ENCODE measurements at regions not wholly inside any gene's neighbourhood (a gene's known extent, or its start where the extent isn't known, plus 50 kb on each side); places are given as distances from the start of the nearest gene placed in this dataset.

DNA sequence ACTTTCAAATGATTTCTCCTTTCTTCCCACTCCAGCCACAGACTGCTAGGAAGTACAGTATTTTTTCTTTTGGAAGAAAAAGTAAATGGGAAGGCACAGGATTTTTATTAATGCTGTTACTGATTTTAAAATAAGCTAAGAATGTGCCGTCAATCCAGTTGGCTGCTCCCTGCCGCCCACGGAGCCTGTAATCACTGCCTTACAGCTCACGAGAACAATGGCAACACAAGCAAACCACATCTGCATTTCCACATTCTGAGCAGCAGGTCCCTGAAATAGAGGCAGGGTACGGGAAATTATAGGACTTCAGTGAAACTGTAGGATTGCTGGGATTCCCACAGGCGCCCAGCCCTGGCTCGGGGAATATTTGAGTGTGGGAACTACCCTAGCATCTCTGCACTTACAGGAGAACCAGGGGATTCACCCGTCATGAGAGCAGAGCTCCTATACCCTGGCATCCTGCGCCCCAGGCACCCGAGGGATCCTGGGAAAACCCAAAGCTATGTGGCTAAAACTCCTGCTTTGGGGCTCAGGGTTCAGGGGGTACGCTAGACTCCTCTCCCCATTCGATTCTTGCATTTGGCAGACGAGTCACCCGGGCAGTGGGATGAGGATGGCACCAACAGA, 72.9 kb upstream of the TNS3 start:
- TF ChIP-seq, protein P1, sequence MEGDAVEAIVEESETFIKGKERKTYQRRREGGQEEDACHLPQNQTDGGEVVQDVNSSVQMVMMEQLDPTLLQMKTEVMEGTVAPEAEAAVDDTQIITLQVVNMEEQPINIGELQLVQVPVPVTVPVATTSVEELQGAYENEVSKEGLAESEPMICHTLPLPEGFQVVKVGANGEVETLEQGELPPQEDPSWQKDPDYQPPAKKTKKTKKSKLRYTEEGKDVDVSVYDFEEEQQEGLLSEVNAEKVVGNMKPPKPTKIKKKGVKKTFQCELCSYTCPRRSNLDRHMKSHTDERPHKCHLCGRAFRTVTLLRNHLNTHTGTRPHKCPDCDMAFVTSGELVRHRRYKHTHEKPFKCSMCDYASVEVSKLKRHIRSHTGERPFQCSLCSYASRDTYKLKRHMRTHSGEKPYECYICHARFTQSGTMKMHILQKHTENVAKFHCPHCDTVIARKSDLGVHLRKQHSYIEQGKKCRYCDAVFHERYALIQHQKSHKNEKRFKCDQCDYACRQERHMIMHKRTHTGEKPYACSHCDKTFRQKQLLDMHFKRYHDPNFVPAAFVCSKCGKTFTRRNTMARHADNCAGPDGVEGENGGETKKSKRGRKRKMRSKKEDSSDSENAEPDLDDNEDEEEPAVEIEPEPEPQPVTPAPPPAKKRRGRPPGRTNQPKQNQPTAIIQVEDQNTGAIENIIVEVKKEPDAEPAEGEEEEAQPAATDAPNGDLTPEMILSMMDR (IDR thresholded peaks at IDR 0.05): no peak
- TF ChIP-seq POLR2A (IDR thresholded peaks at IDR 0.05): no peak
